IPS DF 6.9 (cell line): ENCODE measurements at regions not wholly inside any gene's neighbourhood (a gene's known extent, or its start where the extent isn't known, plus 50 kb on each side); places are given as distances from the start of the nearest gene placed in this dataset.
A peak's percentile ranks its signal among the peaks of the same experiment; 100 is the strongest.

Source experiments
- DNase-seq: peaks from one replicate; pipeline ENCODE4 v3.0.0-alpha.2; 2013; ENCODE audit warnings: low read depth, low spot score
- H3K27ac ChIP-seq: one replicate; pipeline ENCODE4 v1.5.1; 2013; ENCODE audit warnings: low read length, control low read depth
- H3K27me3 ChIP-seq: 2 replicates; pipeline ENCODE4 v1.6.1; 2013; ENCODE audit warnings: mild to moderate bottlenecking, low read length; ENCODE audit not compliant: control insufficient read depth, insufficient read depth
- H3K36me3 ChIP-seq: 2 replicates; pipeline ENCODE4 v1.6.1; 2013; ENCODE audit warnings: low read length; ENCODE audit not compliant: control insufficient read depth, insufficient read depth
- H3K4me1 ChIP-seq: 2 replicates; pipeline ENCODE4 v1.6.1; 2013; ENCODE audit warnings: low read length; ENCODE audit not compliant: control insufficient read depth, insufficient read depth
- H3K4me3 ChIP-seq: 2 replicates; pipeline ENCODE4 v1.5.1; 2013; ENCODE audit warnings: mild to moderate bottlenecking, low read length
- H3K9me3 ChIP-seq: 2 replicates; pipeline ENCODE4 v1.6.1; 2013; ENCODE audit warnings: low read length, inconsistent platforms; ENCODE audit not compliant: control insufficient read depth, insufficient read depth
- WGBS: extraction: QIAGEN DNeasy Blood & Tissue Kit; methylation state at CpG from one replicate; pipeline ENCODE4 v1.1.7; 2013; ENCODE audit warnings: mixed read lengths, missing lambda C conversion rate; ENCODE audit not compliant: insufficient read length, insufficient coverage; 5-methylcytosine and 5-hydroxymethylcytosine counted together

- Histone ChIP-seq H3K27ac (no peak overlapping the region), H3K36me3 (no peaks in the 10 kb centered on the region), H3K9me3 (no peaks in the 10 kb centered on the region), H3K27me3 (no peaks in the 10 kb centered on the region), H3K4me1 (no peaks in the 10 kb centered on the region; the same call in 1 of the 2 replicates), H3K4me3 (no peak overlapping the region)
- DNase-seq: no peak
- no CpG with 5 or more reads among the region's 4 CpGs for WGBS
Measured at GRCh38 chr3:55191911-55192775, 264.3 kb upstream of the LRTM1 start.

- Histone ChIP-seq H3K9me3 (no peaks in the 10 kb centered on the region), H3K27ac (no peak overlapping the region), H3K27me3 (no peaks in the 10 kb centered on the region), H3K36me3 (no peaks in the 10 kb centered on the region), H3K4me1 (no peaks in the 10 kb centered on the region; the same call in 1 of the 2 replicates), H3K4me3 (no peak overlapping the region)
- WGBS: no CpG with 5 or more reads among the region's 6 CpGs
- no peak for DNase-seq
Measured at GRCh38 chr3:55190331-55190730, 262.5 kb upstream of the LRTM1 start.

- H3K27me3 ChIP-seq: no peaks in the 10 kb centered on the region
- no peaks in the 10 kb centered on the region for H3K36me3 ChIP-seq
- H3K4me3 ChIP-seq: no peak overlapping the region
- H3K4me1 ChIP-seq: no peaks in the 10 kb centered on the region; the same call in 1 of the 2 replicates
- no peaks in the 10 kb centered on the region for H3K9me3 ChIP-seq
- whole genome bisulfite sequencing: no CpG with 5 or more reads among the region's 5 CpGs
- DNase-seq: peak; percentile 18
- H3K27ac ChIP-seq: no peak overlapping the region
Measured at GRCh38 chr3:55189359-55189801, 261.5 kb upstream of the LRTM1 start.

- H3K27me3 ChIP-seq: no peaks in the 10 kb centered on the region
- no CpG with 5 or more reads among the region's 3 CpGs for WGBS
- no peaks in the 10 kb centered on the region for H3K9me3 ChIP-seq
- H3K36me3 ChIP-seq: no peaks in the 10 kb centered on the region
- DNase-seq: no peak
- no peaks in the 10 kb centered on the region; the same call in 1 of the 2 replicates for H3K4me1 ChIP-seq
- no peak overlapping the region for H3K27ac ChIP-seq
- H3K4me3 ChIP-seq: no peak overlapping the region
Measured at GRCh38 chr3:55185380-55185779, 257.5 kb upstream of the LRTM1 start.

- Histone ChIP-seq H3K4me3 (no peak overlapping the region), H3K27me3 (no peaks in the 10 kb centered on the region), H3K4me1 (no peaks in the 10 kb centered on the region; the same call in 1 of the 2 replicates), H3K9me3 (no peaks in the 10 kb centered on the region), H3K36me3 (no peaks in the 10 kb centered on the region), H3K27ac (no peak overlapping the region)
- no peak for DNase-seq
Measured at GRCh38 chr3:55183201-55183600, 255.3 kb upstream of the LRTM1 start.

GRCh38 chr3:55180936-55181535 is 253.2 kb upstream of the LRTM1 start:
- Histone ChIP-seq H3K4me3 (no peak overlapping the region), H3K4me1 (no peaks in the 10 kb centered on the region), H3K27me3 (no peaks in the 10 kb centered on the region), H3K36me3 (no peaks in the 10 kb centered on the region), H3K27ac (no peak overlapping the region), H3K9me3 (no peaks in the 10 kb centered on the region)
- DNase-seq: no peak
- WGBS: no CpG with 5 or more reads among the region's 6 CpGs

- Histone ChIP-seq H3K27me3 (no peaks in the 10 kb centered on the region), H3K4me1 (no peaks in the 10 kb centered on the region), H3K36me3 (no peaks in the 10 kb centered on the region), H3K4me3 (no peak overlapping the region), H3K9me3 (no peaks in the 10 kb centered on the region), H3K27ac (no peak overlapping the region)
- no CpG with 5 or more reads among the region's 3 CpGs for WGBS
- DNase-seq: no peak
Measured at GRCh38 chr3:55180161-55180560, 252.3 kb upstream of the LRTM1 start.

- H3K9me3 ChIP-seq: no peaks in the 10 kb centered on the region
- no peak for DNase-seq
- H3K27me3 ChIP-seq: no peaks in the 10 kb centered on the region
- no peak overlapping the region for H3K27ac ChIP-seq
- H3K4me1 ChIP-seq: no peaks in the 10 kb centered on the region
- no CpG with 5 or more reads among the region's 3 CpGs for WGBS
- no peaks in the 10 kb centered on the region for H3K36me3 ChIP-seq
- H3K4me3 ChIP-seq: no peak overlapping the region
Measured at GRCh38 chr3:55178336-55178735, 250.5 kb upstream of the LRTM1 start.

GRCh38 chr3:55177749-55178148 is 249.9 kb upstream of the LRTM1 start:
- no peaks in the 10 kb centered on the region for H3K9me3 ChIP-seq
- H3K27me3 ChIP-seq: no peaks in the 10 kb centered on the region
- no peaks in the 10 kb centered on the region for H3K36me3 ChIP-seq
- H3K4me1 ChIP-seq: no peaks in the 10 kb centered on the region
- WGBS: no CpG with 5 or more reads among the region's 6 CpGs
- no peak overlapping the region for H3K4me3 ChIP-seq
- DNase-seq: no peak
- no peak overlapping the region for H3K27ac ChIP-seq

GRCh38 chr3:55175423-55175822 is 247.6 kb upstream of the LRTM1 start:
- Histone ChIP-seq H3K4me3 (no peak overlapping the region), H3K36me3 (no peaks in the 10 kb centered on the region), H3K4me1 (no peaks in the 10 kb centered on the region), H3K9me3 (no peaks in the 10 kb centered on the region), H3K27me3 (no peaks in the 10 kb centered on the region), H3K27ac (no peak overlapping the region)
- DNase-seq: no peak
- WGBS: no CpG with 5 or more reads among the region's 2 CpGs
